Inflammatory macrophage treated with lipopolysaccharide for 4 hours (primary cell): ENCODE measurements at regions not wholly inside any gene's neighbourhood (a gene's known extent, or its start where the extent isn't known, plus 50 kb on each side); places are given as distances from the start of the nearest gene placed in this dataset.
"Not testable (repeated sequence)": the region's sequence is repeated elsewhere in the genome, so short reads cannot be mapped to it uniquely, and the experiment has no call there.

ENCODE experiments used
- DNase-seq: peaks from one replicate; pipeline ENCODE4 v3.0.0-alpha.2; 2020

DNA sequence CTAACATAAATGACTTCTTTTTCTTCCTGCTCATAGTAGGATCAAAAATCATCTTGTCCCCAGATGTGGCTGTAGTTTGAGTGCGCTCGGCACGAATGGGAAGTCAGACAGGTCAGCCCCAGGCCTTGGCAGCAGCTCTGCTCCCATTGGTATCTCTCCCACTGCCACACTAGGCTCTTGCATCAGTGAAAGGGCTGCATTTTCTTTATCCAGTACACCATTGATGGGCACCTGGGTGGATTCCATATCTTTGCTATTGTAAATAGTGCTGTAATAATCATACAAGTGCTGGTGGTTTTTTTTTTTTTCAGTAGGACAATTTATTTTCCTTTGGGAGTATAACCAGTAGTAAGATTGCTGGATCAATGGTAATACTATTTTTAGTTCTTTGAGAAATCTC lies 865.5 kb downstream of the CCDC85A start:
- DNase-seq, result no peak

DNA sequence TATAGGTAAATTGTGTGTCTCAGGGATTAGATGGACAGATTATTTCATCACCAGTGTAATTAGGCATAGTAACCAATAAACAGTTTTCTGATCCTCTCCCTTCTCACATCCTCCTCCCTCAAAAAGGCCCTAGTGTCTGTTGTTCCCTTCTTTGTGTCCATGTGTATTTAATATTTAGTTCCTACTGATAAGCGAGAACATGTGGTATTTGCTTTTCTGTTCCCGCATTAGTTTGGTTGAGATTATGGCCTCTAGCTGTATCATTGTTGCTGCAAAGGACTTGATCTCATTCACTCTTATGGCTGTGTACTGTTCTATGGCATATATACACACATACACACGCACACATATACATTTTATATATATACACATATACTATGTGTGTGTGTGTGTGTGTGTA lies 866.2 kb downstream of the CCDC85A start:
- no peak for DNase-seq

DNA sequence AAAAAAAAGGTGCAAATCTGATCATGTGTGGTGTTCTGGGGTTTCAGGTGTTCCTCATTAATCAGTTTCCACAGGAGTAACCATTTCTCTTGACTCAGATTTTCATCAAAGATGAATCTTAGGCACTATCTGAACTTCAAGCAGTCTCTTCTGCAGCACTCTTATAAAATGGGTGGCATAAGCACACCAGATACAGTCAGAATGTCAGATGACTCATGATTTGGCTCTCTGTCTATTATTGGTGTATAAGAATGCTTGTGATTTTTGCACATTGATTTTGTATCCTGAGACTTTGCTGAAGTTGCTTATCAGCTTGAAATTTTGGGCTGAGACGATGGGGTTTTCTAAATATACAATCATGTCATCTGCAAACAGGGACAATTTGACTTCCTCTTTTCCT lies 882.5 kb downstream of the CCDC85A start:
- not testable (repeated sequence) for DNase-seq

DNA sequence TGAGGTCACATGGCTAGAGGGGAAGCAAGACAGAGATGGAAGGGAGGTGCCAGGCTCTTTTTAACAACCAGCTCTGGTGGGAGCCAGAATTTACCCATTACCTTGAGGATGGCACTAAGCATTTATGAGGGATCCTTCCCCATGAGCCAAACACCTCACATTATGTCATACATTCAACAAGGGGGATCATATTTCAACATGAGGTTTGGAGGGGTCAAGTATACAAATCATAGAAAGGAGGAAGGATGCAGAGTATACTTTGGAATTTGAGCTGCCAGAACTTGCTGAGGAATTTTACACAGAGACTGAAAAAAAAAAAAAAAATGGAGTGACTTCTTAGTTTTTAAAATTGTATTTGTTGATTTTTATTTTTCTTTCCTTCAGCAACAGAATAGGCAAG lies 891.4 kb downstream of the CCDC85A start:
- DNase-seq, result no peak

DNA sequence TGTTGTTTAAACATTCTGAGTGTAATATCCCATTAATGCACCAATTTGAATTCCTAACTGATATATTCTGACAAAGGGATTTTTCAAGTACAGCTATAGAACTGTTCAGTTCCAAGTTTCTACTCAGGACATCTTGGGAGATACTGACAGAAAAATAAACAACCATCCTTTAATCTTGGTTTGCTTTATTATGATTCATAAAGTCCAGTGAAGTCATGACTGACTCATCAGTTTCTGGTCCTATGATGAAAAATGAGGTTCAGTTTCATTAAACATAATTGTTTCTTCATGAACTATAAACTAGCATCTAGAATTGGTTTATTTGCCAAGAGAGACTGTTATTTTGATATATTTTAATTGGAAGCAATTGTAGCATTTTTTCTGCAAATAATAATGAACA lies 896.2 kb downstream of the CCDC85A start:
- no peak for DNase-seq

DNA sequence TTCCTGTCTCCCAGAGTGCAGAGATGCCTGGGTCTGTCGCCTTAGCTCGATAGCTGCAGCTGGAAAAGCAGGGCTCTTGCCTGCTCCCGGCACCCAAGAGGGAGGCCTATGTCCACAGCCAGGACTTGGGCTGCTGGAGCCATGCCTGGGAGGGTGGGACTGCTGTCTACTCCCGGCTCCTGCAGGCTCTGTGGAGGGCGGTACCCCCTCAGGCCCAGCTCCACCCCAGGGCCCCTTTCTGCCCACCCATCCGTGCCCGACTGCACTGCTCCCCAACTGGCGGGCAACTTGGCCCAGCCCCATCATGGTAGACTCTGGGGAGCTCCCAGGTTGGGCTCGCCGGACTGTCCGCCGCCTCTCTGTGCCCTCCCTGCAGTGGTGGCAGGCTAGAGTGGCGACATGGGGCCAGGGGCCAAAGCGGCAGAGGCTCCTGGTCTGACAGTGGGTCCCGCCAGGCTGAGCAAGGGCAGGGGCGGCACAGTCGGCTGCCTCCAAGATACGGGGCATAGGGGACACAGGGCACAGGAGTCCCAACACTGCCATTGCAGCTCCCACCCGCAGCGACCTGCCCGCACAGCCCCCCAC lies 901.0 kb downstream of the CCDC85A start:
- DNase-seq, result no peak

DNA sequence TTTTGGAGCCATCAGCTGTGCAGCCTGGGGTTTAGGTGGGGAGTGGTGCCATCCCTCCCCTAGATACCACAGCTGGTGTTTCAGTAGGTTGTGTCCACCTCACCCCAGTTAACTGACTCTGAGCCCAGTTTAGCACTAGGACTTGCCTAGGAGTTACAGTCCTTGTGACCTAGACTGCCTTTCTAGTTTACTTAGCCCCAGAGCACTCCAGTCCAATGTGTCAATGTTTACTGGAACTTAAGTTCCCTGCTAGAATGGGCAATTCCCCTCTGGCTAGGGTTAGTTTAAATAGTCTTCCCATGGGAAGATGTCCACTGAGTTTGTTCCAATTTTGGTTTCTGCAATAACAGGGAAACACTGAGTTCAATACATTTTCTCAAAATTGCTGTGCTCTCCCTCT lies 909.2 kb downstream of the CCDC85A start:
- DNase-seq, result no peak

DNA sequence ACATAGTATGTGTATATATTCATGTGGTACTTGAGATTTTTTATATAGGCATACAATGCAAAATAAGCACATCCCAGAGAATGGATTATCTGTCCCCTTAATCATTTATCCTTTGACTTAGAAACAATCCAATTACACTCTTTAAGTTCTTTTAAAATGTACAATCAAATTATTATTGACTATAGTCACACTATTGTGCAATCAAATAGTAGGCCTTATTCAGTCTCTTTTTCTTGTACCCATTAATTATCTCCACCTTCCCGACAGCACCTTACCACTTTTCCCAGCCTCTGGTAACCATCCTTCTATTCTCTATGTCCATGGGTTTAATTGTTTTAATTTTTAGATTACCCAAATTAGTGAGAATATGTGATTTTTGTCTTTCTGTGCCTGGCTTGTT lies 914.1 kb downstream of the CCDC85A start:
- no peak for DNase-seq

DNA sequence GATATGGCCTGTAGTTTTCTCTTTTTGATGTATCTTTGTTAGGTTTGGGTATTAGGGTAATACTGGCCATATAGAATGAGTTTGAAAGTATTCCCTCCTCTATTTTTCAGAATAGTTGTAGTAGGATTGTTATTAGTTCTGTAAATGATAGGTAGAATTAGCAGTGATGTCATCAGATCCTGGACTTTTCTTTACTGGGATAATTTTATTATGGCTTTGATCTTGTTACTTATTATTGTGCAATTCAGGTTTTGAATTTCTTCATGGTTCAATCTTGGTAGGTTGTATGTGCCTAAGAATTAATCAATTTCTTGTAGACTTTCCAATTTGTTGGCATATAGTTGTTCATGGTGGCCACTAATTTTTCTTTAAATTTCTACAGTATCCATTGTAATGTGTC lies 916.6 kb downstream of the CCDC85A start:
- no peak for DNase-seq

DNA sequence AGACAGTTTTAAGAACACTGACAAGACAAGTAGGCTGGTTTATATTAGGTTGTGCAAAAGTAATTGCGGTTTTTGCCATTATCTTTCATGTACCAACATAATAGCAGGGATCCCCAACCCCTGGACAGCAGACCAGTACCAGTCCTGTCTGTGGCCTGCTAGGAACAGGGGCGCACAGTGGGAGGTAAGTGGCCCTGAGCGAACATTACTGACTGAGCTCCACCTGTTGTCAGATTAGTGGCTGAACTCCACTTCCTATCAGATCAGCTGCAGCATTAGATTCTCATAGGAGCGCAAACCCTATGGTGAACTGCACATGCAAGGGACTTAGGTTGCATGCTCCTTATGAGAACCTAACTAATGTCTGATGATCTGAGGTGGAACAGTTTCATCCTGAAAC lies 921.9 kb downstream of the CCDC85A start:
- DNase-seq, result no peak

DNA sequence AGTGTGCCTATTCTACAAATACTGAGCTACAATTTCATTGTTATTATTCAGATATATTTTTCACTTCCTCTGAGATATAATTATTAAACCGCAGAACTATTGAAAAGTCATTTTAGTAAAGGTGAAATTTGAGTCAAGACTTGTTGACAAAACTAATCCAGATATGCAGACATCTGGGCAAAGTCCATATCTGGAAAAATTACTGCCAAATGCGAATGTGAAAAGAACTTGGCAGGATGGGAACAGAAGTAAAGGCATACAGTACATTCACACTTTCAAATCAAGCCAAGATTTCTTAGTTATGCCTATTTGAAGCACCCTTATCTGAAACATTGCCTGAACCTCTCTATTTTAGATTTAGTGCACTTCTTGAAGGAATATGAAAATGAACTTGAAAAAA lies 923.6 kb downstream of the CCDC85A start:
- no peak for DNase-seq

DNA sequence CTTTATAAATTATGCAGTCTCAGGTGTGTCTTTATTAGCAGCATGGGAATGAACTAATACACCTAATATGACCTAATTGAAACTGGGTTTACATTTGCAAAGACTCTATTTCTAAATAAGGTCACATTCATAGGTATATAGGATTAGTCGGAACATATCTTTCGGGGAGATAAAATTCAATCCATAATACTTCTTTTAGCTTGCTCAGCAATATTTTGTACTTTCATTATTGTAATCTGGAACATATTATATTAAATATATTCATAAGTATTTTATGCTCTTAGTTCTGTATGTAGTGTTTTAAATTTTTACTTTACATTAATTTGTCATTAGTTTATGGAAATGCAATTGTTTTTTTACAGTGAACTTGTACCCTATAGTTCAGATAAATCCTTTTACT lies 927.7 kb downstream of the CCDC85A start:
- no peak for DNase-seq

DNA sequence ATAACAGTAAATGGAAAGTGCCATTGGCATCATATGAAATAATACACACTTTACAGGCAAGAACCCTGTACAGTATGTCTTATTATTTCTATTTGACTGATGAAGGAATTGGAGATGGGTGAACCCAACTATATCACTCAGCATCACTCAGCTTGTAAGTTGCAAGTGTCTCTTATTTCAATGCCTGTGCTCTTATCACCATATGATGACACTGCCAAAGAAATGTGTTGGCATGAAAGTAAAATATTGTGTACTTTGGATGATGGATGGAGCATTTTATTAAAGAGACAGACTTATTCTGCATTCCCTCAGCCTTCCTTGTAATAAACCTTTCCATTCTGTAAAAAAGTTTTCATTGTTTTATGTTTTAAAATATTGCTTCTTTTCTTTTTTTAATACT lies 927.5 kb upstream of the VRK2 start:
- no peak for DNase-seq

DNA sequence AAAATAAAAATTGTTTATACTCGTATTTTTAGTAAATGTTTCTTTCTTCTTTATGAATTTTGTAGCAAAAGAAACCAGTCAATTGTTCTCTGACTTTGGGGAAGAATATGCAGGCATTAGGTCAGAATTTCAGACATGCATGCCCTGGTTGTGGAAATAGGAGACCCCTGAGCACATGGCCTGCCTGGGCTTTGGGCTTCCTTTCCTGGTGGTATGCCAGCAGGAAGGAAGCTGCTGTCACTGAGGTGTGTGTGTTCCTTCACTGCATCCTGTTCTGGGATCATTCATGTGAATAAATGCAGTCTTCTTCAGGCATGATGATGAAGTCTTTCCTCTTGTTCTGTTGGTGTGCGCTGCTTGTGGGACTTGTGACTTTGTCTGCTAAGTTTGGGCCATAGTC lies 920.2 kb upstream of the VRK2 start:
- no peak for DNase-seq

DNA sequence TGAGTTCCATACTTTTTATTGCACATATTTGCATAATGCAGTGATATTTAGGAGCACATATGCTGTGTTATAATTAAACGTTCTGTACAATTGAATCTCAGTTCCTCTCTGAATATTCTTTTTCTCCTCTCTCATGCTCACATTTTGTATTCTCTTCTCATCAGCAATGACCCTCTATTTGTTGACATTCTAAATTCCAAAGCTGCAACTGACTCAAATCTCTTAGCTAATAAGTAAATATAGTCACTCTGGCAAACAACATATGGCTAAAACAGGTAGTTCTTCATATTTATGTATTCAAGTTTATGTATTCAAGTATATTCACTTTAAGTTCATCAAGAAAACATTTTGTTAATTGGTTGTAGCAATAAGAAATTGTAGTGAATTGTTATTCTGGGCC lies 907.4 kb upstream of the VRK2 start:
- DNase-seq, result no peak

DNA sequence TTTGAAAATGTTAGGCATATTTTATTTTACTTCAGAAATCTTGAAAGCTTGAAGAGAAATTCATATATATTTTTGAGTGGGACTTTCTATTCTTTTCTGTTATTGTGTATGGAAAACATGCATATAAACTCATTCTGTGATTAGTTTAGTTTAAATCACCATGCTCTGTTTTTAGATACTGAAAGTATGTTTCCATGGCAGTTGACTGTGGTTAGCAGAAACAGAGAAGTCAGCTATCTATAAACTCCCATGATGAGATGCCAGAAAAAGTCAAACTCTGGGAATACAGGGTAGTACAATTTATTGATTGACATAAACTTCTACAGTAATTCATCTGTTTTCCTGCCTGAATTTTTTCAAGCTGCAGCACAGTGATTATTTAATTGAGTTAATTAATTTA lies 905.3 kb upstream of the VRK2 start:
- DNase-seq, result no peak

DNA sequence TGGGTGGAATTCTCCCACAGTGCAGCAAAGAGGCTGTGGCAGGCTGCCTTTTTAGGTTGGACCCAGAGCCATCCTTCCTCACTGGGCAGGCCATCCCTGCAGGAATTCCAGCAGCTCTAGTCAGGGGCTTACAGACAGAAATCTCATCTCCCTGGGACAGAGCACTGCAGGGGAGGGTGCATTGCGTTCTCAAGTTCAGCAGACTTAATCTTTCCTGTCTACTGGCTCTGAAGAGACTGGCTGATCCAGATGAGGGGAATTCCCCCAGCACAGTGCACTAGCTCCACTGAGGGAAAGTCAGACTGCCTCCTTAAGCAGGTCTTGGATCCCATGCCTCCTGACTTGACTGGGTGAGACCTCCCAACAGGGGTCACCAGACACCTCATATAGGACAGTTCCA lies 899.7 kb upstream of the VRK2 start:
- DNase-seq, result no peak

DNA sequence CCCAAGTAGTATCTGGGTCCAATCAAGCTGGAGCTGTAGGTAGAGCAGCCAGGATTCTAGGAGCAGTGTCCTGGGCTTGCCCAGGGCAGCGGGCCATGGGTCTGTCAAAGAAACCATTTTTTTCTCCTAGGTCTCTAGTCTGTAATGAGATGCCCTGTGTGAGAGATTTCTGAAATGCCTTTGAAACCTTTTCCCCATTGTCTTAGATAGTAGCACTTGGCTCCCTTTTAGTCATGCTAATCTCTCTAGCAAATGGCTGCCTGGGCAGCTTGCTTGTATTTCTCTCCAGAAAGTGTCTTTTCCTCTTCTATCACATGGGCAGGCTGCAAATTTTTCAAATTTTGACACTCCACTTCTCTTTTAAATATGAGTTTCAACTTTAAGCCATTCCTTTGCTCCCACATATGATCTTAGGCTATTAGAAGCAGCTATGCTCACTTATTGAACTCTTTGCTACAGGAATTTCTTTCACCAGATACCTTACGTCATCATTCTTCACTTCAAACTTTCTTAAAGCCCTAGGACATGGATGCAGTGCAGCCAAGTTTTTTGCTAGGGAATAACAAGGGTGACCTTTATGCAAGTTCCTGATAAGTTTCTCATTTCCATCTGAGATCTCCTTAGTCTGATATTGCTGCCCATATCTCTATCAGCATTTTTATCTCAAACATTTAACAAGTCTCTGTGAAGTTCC lies 890.2 kb upstream of the VRK2 start:
- no peak for DNase-seq

DNA sequence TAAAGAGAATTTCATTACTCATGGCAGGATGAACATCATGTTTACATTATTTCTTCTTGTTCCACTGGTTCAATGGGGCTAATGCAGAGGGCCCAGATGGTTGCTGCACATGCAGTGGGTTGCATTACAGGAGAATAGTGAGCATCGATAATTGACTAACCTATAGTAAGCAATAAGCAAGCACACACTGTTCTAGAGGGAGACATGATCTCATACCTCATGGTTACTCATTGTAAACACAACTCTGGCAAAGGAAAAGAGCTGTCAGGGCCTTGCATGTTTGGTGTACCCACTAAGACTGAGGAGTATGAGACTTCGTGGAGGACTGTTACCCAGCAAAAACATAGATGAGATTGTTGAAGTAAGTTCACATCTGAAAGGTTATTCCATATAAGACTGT lies 885.6 kb upstream of the VRK2 start:
- DNase-seq, result no peak

DNA sequence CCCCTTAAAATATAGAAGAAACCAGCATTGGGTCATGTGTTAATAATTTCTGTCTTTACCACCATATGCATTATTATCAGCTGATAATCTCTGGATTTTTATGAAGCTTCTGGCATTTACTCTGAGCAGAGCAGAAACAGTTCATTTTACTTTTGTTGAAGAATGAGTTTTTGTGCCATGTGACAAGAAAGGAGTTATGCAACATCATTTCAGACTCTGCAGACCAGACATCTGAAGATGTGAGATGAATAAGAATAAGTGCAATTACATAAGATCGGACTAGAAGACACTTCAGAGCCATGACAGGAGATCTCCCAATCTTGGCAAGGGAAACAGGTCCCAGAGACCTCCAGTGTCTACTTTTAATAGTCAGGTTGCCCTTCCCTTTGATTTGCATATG lies 869.4 kb upstream of the VRK2 start:
- DNase-seq, result no peak

DNA sequence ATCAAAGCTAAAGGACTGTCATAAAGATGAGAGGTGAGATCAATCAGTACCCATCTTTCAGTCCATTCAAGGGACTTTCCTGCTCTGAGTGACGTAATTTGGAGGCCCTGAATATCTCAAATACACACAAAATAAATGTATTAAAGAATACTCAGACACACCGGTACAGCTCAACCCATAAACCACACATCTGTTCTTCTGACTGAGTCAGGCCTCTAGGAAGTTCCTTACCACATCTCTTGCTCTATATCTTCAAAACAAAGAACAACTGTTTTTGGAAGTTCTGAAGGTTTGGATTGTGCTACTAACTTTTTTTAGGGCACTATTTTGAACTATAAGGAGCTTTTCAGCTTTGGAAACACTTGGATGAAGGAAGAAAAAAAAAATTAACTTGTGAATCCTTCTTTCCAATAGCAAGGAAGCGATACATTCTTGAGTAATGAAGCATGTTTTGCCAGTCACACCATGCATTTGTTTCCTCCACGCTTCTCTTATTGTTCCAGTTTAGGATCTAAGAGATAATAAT lies 866.5 kb upstream of the VRK2 start:
- no peak for DNase-seq

DNA sequence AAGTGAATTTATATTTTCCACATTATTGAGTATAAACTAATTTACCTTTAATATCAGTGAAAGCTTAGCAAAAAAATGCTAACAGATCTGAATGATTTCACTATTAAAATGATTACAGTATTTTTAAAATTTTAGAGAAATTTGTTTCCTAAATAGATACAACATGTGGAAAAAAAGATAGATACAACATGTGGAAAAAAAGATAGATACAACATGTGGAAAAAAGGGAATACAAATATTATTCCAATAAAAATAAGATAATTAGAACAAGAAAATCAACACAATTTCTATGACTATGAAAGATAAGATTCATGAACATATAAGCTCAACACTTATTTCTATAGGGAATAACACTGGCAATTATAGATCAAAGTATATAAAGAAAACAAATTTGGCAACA lies 865.9 kb upstream of the VRK2 start:
- DNase-seq, result no peak

DNA sequence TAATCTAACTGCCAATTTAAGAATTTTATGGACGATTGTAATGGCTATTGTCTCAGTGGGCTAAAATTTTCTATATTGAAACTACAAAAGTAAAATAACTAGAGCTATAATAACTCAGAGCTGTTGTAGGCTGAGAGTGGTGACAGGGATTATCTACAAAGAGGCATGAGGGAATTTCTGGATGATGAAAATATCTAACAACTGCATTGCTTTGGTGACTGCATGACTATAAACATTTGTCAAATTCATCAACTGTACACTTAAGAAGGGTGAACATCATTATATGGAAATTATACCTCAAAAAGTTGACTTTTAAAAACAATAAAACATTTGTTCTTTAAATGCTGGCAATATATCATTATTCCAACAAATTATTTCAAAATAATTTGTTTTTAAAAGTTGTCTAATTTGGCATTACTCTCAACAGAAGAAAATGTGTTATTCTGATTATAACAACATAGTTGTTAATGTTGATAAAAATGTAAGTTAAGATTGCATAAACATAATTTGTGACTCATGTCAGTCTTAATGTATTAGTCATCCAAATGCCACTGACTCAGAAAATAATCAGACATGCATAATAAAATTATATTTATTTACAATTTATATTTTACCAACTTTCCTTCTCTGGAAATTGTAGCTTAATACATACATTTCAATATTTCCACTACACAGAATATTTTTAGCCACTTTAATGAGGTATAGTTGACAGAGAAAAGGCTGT lies 865.1 kb upstream of the VRK2 start:
- no peak for DNase-seq

DNA sequence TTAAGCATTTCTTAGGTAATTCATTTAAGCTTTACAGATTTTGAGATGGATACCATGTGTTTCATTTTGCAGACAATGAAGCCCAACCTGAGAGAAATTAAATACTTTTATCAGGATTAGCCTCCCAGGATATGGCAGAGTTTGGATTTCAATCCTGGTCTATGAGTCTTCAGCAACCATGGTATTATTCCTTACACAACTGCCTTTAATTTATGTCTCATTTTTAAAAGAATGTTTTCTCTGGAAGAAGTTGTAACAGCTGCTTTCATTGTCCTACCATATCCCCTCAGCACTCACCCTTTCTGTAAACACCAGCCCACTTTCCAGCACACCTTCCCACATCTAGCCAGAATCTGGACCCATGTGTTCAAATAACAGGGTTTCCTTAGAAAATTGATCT lies 863.7 kb upstream of the VRK2 start:
- no peak for DNase-seq
